ENCODE measurements at regions not wholly inside any gene's neighbourhood (a gene's known extent, or its start where the extent isn't known, plus 50 kb on each side); places are given as distances from the start of the nearest gene placed in this dataset.

DNA sequence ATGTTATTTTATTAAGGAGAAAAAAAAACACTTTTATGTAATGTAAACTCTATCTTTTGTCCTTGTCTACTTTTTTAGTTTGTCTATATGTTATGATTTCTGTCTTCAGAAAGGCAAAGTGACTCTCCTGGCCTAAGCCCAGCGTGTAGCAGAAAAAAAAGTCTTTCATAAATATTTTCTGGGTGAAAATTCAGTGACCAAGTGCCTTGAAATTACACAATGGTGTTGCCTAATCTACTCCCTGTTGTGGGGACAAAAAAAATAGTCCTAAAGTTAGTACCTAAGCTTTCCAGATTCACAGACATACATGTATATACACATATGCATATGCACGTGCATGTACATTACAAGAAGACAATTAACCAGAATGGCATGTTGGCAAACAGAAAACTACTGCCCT is 1257.8 kb upstream of the SORCS1 start:
- POLR2A ChIA-PET: no interaction called here
- Histone ChIP-seq H3K27ac (ENCODE audit: low read depth, low read length) (no peak overlapping the region), H3K9me2 (ENCODE audit: insufficient read depth) (no peaks in the 10 kb centered on the region), H3K79me2 (ENCODE audit: insufficient read depth, low read length) (no peaks in the 10 kb centered on the region), H3K4me2 (ENCODE audit: low read length) (no peak overlapping the region), H3K27me3 (ENCODE audit: insufficient read depth, low read length) (no peaks in the 10 kb centered on the region), H4K20me1 (ENCODE audit: insufficient read depth) (no peaks in the 10 kb centered on the region), H3K9me3 (ENCODE audit: control insufficient read depth in 1 of 2, insufficient read depth in 1 of 2, low read depth in 1 of 2, low read length in 2 of 2) (peaks cover 32 to 47% of the 10 kb centered on the region in 2 experiments; a peak in 2 of 4 replicates), H3K9ac (ENCODE audit: low read length) (no peak overlapping the region), H3K4me1 (ENCODE audit: control insufficient read depth in 1 of 2, insufficient read depth in 2 of 2, low read length in 2 of 2) (no peaks in the 10 kb centered on the region), H2AFZ (ENCODE audit: low read depth, low read length, poor library complexity, severe bottlenecking) (no peak overlapping the region), H3K36me3 (ENCODE audit: control insufficient read depth in 1 of 2, insufficient read depth in 2 of 2, low read length in 2 of 2) (no peaks in the 10 kb centered on the region), H3K4me3 (replicated peaks in 1 of 2; ENCODE audit: low read depth in 1 of 2, low read length in 2 of 2) (no peak overlapping the region)
- DNase-seq (ENCODE audit: low read depth, low spot score) (no peak), ATAC-seq (no peak)
- RAD21 ChIA-PET (ENCODE audit: low non-redundant PET in 1 of 2, low total read pairs in 2 of 2, uncharacterized antibody in 2 of 2, unreplicated experiment in 2 of 2): no interaction called here
- TF ChIP-seq RAD21 (IDR thresholded peaks at IDR 0.05; ENCODE audit: low read depth): no peak
- TF ChIP-seq, protein P1, sequence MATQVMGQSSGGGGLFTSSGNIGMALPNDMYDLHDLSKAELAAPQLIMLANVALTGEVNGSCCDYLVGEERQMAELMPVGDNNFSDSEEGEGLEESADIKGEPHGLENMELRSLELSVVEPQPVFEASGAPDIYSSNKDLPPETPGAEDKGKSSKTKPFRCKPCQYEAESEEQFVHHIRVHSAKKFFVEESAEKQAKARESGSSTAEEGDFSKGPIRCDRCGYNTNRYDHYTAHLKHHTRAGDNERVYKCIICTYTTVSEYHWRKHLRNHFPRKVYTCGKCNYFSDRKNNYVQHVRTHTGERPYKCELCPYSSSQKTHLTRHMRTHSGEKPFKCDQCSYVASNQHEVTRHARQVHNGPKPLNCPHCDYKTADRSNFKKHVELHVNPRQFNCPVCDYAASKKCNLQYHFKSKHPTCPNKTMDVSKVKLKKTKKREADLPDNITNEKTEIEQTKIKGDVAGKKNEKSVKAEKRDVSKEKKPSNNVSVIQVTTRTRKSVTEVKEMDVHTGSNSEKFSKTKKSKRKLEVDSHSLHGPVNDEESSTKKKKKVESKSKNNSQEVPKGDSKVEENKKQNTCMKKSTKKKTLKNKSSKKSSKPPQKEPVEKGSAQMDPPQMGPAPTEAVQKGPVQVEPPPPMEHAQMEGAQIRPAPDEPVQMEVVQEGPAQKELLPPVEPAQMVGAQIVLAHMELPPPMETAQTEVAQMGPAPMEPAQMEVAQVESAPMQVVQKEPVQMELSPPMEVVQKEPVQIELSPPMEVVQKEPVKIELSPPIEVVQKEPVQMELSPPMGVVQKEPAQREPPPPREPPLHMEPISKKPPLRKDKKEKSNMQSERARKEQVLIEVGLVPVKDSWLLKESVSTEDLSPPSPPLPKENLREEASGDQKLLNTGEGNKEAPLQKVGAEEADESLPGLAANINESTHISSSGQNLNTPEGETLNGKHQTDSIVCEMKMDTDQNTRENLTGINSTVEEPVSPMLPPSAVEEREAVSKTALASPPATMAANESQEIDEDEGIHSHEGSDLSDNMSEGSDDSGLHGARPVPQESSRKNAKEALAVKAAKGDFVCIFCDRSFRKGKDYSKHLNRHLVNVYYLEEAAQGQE (IDR thresholded peaks at IDR 0.05; ENCODE audit: low read depth): no peak
- TF ChIP-seq POLR2AphosphoS5 (IDR thresholded peaks at IDR 0.05; ENCODE audit: low read depth, low read length): no peak
- TF ChIP-seq, protein P2, sequence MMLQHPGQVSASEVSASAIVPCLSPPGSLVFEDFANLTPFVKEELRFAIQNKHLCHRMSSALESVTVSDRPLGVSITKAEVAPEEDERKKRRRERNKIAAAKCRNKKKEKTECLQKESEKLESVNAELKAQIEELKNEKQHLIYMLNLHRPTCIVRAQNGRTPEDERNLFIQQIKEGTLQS (IDR thresholded peaks at IDR 0.05): no peak
- TF ChIP-seq FOSL1 (IDR thresholded peaks at IDR 0.05; ENCODE audit: low read depth): no peak
- TF ChIP-seq CEBPB (IDR thresholded peaks at IDR 0.05; ENCODE audit: low read depth): no peak
- TF ChIP-seq EZH2phosphoT487 (IDR thresholded peaks at IDR 0.05; ENCODE audit: borderline replicate concordance): no peak
- no peak for TF ChIP-seq SP1 (IDR thresholded peaks at IDR 0.05; ENCODE audit: low read depth)
- TF ChIP-seq POLR2A (IDR thresholded peaks at IDR 0.05; ENCODE audit: borderline replicate concordance, extremely low read depth, insufficient read depth, insufficient read length): no peak
- TF ChIP-seq JUND (IDR thresholded peaks at IDR 0.05): no peak
- TF ChIP-seq TCF7L2 (IDR thresholded peaks at IDR 0.05; ENCODE audit: borderline replicate concordance, extremely low read depth, insufficient read depth, insufficient read length): no peak
- TF ChIP-seq EZH2 (IDR thresholded peaks at IDR 0.05): no peak
- TF ChIP-seq SRF (IDR thresholded peaks at IDR 0.05; ENCODE audit: low read depth): no peak
- TF ChIP-seq ZFX (IDR thresholded peaks at IDR 0.05): no peak
- TF ChIP-seq, protein P3, sequence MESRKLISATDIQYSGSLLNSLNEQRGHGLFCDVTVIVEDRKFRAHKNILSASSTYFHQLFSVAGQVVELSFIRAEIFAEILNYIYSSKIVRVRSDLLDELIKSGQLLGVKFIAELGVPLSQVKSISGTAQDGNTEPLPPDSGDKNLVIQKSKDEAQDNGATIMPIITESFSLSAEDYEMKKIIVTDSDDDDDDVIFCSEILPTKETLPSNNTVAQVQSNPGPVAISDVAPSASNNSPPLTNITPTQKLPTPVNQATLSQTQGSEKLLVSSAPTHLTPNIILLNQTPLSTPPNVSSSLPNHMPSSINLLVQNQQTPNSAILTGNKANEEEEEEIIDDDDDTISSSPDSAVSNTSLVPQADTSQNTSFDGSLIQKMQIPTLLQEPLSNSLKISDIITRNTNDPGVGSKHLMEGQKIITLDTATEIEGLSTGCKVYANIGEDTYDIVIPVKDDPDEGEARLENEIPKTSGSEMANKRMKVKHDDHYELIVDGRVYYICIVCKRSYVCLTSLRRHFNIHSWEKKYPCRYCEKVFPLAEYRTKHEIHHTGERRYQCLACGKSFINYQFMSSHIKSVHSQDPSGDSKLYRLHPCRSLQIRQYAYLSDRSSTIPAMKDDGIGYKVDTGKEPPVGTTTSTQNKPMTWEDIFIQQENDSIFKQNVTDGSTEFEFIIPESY (IDR thresholded peaks at IDR 0.05; ENCODE audit: extremely low read depth, insufficient replicate concordance, low read length): no peak
- TF ChIP-seq, protein P4, sequence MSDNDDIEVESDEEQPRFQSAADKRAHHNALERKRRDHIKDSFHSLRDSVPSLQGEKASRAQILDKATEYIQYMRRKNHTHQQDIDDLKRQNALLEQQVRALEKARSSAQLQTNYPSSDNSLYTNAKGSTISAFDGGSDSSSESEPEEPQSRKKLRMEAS (IDR thresholded peaks at IDR 0.05): no peak
- intact Hi-C loops (cut with micrococcal nuclease): no loop called here
- CTCF ChIA-PET: no interaction called here
- BruUV-seq (replicated peaks): no TSS peak

Data from HCT116 (cell line).